Spleen (tissue), 7 donors: ENCODE measurements at regions not wholly inside any gene's neighbourhood (a gene's known extent, or its start where the extent isn't known, plus 50 kb on each side); places are given as distances from the start of the nearest gene placed in this dataset.

ENCODE experiments used
- POLR2AphosphoS5 ChIP-seq, 3 donors: sonication (generic); formaldehyde crosslinking; IDR thresholded peaks; one replicate each; pipeline ENCODE4 v1.5.1; 2017; ENCODE audit warnings: antibody characterized with exemption in 3 of 3
- TF ChIP-seq, protein P1 (sequence below), 11 experiments: fragments of 200-600 bp in 7 of 11; fragments of 450-650 bp in 4 of 11; sonication (generic) in 4 of 11; IDR thresholded peaks in 8 of 11; conservative IDR thresholded peaks in 3 of 11; 1 replicate in 7 of 11; 2 replicates in 4 of 11; pipeline versions ENCODE4 v1.4.0 to v1.8.0; 2016 to 2021; ENCODE audit warnings: antibody characterized with exemption in 11 of 11, inconsistent platforms in 4 of 11, mild to moderate bottlenecking in 1 of 11
- donor health status: DM: no; HTN: no; CAD: no; lungs with moderate emphysema.
- donor health status: DM: no; HTN: no; CAD: no.
- donor health status: DM: no; HTN: no; CAD: no.

DNA sequence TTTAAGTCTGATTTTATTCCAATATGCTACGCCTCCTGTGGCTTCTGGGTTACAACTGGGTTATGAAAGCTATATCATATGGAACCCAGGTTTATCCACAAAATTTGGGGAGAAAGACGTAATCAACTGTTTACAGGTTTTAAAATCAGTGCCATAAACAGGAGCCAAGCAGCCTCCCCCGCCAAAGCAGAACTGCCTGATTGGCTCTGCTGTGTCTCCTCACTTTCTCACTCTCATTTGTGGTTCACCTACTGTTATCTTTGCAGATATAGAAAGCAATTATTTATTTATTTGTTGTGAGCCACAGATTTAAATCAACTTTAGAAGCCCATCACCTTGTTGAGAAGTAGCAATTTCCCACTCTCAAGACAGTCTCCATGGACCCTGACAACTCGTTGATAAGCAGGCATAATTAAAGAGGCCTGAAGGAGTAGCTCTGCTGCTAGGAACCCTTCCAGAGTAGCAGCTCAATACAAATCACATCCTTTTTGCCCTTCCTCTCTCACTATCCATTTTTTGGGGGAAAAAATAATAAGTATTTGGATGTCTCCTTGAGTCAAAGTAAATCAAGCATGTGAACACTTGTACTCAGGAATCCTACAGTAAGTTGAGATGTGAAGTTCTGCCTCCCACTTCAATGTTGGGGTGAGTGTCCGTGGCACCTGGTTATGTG, 191.0 kb upstream of the CCDC150 start:
- TF ChIP-seq, protein P1, sequence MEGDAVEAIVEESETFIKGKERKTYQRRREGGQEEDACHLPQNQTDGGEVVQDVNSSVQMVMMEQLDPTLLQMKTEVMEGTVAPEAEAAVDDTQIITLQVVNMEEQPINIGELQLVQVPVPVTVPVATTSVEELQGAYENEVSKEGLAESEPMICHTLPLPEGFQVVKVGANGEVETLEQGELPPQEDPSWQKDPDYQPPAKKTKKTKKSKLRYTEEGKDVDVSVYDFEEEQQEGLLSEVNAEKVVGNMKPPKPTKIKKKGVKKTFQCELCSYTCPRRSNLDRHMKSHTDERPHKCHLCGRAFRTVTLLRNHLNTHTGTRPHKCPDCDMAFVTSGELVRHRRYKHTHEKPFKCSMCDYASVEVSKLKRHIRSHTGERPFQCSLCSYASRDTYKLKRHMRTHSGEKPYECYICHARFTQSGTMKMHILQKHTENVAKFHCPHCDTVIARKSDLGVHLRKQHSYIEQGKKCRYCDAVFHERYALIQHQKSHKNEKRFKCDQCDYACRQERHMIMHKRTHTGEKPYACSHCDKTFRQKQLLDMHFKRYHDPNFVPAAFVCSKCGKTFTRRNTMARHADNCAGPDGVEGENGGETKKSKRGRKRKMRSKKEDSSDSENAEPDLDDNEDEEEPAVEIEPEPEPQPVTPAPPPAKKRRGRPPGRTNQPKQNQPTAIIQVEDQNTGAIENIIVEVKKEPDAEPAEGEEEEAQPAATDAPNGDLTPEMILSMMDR (IDR thresholded peaks at IDR 0.05 in 8 of 11, conservative IDR thresholded peaks at IDR 0.05 in 3 of 11) = no peak
- no peak for TF ChIP-seq POLR2AphosphoS5 (IDR thresholded peaks at IDR 0.05)
